DMS114 treated with DMSO at 0.1 percent for 48 hours (cell line): ENCODE measurements at regions not wholly inside any gene's neighbourhood (a gene's known extent, or its start where the extent isn't known, plus 50 kb on each side); places are given as distances from the start of the nearest gene placed in this dataset.

Experiments
- DNase-seq: peaks from one replicate; lab custom pipeline; 2025; ENCODE audit not compliant: unreplicated experiment; lab: John Stamatoyannopoulos, UW

- DNase-seq = no peak
These were observed 124.7 kb upstream of the SSTR4 start for GRCh38 chr20:22910287-22910852.

- DNase-seq = no peak
These were observed 120.8 kb upstream of the SSTR4 start for GRCh38 chr20:22914291-22914690.

- no peak for DNase-seq
These were observed 119.6 kb upstream of the SSTR4 start for GRCh38 chr20:22915512-22915911.

- no peak for DNase-seq
These were observed 118.9 kb upstream of the SSTR4 start for GRCh38 chr20:22916021-22916842.

GRCh38 chr20:22918286-22918983 lies 116.7 kb upstream of the SSTR4 start:
- DNase-seq = no peak

GRCh38 chr20:22920898-22921297 lies 114.2 kb upstream of the SSTR4 start:
- no peak for DNase-seq

GRCh38 chr20:22921595-22922421 lies 113.3 kb upstream of the SSTR4 start:
- no peak for DNase-seq

GRCh38 chr20:22922987-22923386 lies 112.1 kb upstream of the SSTR4 start:
- DNase-seq = no peak

- no peak for DNase-seq
These were observed 110.9 kb upstream of the SSTR4 start for GRCh38 chr20:22924046-22924737.

GRCh38 chr20:22924949-22925612 lies 110.0 kb upstream of the SSTR4 start:
- DNase-seq = no peak

- no peak for DNase-seq
These were observed 109.5 kb upstream of the SSTR4 start for GRCh38 chr20:22925613-22925983.

GRCh38 chr20:22927537-22927936 lies 107.6 kb upstream of the SSTR4 start:
- DNase-seq = no peak

GRCh38 chr20:22928679-22929078 lies 106.4 kb upstream of the SSTR4 start:
- DNase-seq = no peak

GRCh38 chr20:22929661-22930060 lies 105.5 kb upstream of the SSTR4 start:
- no peak for DNase-seq

GRCh38 chr20:22931653-22932608 lies 103.2 kb upstream of the SSTR4 start:
- DNase-seq = no peak

- no peak for DNase-seq
These were observed 95.9 kb upstream of the SSTR4 start for GRCh38 chr20:22939181-22939580.

GRCh38 chr20:22940350-22940749 lies 94.8 kb upstream of the SSTR4 start:
- DNase-seq = no peak

- no peak for DNase-seq
These were observed 93.6 kb upstream of the SSTR4 start for GRCh38 chr20:22941550-22941949.

GRCh38 chr20:22942742-22943141 lies 92.4 kb upstream of the SSTR4 start:
- no peak for DNase-seq
